Activated CD4-positive, alpha-beta T cell treated with anti-CD3 and anti-CD28 coated beads for 4 hours (primary cell): ENCODE measurements at regions not wholly inside any gene's neighbourhood (a gene's known extent, or its start where the extent isn't known, plus 50 kb on each side); places are given as distances from the start of the nearest gene placed in this dataset.
"Not testable (repeated sequence)": the region's sequence is repeated elsewhere in the genome, so short reads cannot be mapped to it uniquely, and the experiment has no call there.

Experiments
- DNase-seq, 2 donors: peaks; one replicate each; pipeline ENCODE4 v3.0.0-alpha.2; 2020

DNA sequence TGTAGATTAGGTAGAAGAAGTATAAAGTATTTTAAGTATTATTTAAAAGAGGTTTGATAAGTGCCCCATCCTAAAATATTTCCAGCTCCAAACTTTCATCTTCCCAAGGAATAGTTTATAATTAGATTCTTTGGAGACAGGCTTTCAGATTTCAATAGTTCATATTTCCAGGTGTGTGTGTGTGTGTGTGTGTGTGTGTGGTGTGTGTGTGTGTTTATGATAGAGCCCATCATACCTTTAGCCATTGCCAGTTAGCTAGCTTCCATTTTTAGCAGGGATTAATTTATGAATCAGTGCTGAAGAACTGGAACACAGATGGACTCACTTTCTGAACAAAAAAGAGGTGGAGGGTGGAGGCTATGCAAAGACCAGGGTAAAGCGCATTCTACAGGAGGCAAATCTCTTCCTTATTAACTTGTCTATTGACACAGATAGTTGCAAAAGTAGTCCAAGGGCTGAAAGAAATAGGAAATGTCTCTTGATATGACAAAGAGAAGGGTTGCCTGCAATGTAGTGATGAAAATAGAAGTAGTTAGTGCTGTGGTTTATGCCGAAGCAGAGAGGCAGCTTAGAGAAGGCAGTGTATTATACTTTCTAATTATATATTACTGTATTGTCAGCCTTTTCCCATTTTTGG is 301.1 kb downstream of the MAN2A1 start:
- DNase-seq: no peak

DNA sequence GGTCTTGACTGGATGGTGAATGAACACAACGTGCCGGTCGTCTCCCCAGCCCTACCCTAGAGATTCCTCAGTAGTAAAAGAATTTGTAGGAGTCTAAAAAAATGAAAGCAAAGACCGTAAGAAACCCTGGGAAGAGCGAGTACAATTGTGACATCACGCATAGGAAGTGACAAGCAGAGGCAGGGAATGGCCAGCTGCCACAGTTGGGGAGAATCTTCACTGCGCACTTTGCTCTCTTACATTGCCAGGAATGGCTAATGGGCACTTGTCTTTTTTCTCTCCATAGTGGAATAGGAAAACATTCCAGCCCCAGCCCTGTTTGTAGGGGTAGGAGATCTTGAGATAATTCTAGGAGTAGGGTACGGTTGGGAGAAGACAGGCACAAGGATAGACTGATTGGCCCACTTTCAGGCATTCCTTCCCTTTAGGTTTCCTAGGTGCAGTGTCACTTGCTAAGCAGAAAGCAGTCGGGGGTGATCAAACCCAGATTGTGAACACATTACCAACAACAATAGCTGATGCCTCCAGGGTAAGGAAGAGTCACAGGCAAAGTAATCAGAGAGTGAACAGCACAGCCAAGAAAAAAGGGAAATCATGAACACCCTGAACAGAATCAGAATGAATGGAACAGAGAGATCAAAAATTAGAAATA is 302.7 kb downstream of the MAN2A1 start:
- DNase-seq: no peak

DNA sequence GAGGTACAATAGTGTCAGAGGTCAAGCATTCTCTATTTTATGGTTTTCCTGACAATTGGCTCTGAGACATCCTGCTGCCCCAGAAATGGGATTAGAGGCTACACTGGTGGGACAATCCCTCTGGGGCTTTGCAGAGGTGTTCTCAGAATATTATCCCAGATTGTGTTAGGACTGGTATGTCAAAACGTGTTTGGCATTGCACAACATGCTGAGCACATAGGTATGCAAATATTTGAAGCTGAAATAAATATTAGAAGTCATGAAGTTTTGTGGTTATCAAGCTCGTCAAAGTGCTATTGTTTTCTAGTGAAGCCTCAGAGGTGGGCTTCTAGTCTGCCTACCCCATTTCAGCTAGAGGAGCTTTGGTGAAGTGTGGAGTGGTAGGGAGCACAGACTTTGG is 304.4 kb downstream of the MAN2A1 start:
- no peak for DNase-seq

DNA sequence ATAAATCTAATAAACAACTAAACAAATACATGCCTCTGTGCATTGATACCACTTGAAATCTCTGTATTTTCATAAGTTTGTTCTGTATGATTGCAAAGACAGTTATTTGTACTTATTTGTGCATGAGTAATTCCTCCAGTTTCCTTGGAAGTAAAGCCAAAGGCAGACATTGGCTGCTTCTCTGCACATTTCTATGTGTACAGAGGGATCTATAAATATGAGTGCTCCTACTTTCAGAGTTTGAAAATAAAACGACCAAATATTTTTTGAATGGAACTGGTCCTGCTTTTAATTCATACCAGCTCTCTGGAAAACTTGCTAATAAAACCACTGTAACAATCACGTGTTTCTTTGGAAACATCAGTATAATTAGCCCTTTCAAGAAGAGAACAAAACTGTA is 306.5 kb downstream of the MAN2A1 start:
- DNase-seq: no peak

DNA sequence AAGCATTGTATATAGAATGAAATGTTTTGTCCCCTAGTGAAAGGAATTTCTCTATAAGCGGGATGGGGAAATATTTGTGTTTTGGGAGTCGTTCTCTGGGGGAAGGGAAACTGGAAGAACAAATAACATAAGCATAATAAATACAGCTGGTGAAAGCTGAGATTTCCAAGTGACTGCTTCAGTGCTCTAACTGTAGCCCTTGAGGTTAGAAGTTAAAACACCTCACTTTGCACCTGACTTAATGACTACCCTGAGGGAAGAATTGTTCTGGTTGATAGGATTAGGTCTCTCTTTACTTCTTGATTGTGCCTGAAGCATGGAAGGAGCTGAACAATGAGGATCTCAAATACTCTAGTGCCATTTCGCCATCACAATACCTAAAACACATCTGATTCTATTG is 307.4 kb downstream of the MAN2A1 start:
- no peak for DNase-seq

DNA sequence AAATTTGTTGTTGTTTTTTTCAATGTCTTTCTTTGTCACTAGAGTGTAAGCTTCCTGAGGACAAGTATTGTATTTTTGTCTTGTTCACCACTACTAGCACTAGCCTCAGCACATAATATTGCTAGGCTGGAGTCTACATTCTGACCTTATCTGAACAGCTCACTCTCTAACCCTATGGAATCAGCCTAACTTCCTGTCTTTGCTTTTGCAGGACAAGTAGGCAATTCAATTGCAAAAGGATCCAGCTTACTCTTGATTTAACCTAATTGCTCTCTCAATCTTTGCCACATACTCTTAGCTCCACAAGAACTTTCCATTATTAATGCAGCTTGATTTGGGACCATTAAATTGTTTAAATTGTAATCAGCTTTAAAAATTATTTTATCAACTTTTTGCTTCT is 308.5 kb downstream of the MAN2A1 start:
- DNase-seq: no peak

DNA sequence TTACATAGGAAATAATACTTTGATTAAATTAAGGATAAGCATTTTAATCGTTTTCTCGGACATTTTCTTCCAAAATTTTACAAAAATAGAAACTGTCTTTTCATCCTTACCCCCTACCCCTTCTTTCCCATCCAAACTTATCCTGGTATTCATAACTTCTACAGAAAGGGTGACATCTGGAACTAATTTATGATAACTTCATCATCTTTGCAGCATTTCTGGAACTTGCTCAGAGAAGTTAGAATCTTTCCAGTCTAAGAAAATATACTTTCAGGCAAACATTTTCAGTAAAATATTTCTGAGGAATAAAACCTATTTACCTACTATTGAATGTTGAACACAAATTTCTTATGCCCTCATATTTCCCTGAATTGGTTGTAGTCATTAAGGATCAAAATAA is 309.0 kb downstream of the MAN2A1 start:
- no peak for DNase-seq

DNA sequence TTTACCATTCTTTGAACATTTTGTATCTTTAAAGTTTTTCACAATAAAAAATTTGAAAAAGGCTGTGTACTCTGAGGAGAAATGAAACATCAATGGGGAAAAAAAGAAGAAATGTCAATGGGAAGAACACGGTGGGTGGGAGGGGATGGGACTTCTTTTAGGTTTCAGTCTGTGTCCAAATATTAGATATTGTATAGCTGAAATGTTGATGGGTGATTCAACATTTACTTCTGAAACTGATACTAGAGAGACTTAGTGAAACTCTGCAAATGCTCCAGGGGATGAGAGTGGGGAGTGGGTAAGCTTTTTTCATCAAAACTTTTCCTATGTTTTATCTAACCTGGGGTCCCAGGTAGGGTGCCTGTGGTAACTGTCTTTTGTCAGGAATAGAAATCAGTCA is 311.9 kb downstream of the MAN2A1 start:
- no peak for DNase-seq

DNA sequence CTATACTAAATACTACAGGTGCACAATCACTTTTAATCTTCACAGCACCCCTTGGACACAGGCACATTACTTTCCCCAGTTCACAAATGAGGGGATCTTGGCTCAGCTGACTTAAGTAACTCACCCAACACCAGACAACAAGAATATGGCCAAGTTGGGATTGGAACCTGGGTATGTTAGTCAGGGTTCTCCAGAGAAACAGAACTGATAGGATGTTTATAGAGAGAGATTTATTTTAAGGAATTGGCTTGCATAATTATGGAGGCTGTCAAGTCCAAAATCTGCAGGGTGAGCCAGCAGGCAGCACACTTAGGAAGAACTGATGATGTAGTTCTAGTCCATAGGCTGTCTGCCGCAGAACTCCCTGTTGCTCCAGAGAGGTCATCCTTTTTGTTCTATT is 312.9 kb downstream of the MAN2A1 start:
- no peak for DNase-seq

DNA sequence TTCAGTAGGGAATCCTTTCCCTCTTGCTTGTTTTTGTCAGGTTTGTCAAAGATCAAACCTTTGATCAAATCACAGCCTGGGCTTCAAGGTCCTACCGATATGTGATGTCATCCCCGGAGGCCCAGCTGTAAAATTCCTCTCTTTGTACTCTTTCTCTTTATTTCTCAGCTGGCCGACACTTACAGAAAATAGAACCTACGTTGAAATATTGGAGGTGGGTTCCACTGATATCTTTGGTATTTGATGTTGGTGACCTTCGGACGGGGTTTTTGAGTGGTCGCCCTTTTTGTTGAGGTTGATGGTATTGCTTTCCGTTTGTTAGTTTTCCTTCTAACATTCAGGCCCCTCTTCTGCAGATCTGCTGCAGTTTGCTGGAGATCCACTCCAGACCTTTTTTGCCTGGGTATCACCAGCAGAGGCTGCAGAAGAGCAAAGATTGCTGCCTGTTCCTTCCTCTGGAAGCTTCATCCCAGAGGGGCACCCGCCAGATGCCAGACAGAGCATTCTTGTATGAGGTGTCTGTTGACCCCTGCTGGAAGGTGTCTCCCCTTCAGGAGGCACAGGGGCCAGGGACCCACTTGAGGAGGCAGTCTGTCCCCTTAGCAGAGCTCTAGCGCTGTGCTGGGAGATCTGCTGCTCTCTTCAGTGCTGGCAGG is 316.3 kb downstream of the MAN2A1 start:
- DNase-seq: not testable (repeated sequence)

DNA sequence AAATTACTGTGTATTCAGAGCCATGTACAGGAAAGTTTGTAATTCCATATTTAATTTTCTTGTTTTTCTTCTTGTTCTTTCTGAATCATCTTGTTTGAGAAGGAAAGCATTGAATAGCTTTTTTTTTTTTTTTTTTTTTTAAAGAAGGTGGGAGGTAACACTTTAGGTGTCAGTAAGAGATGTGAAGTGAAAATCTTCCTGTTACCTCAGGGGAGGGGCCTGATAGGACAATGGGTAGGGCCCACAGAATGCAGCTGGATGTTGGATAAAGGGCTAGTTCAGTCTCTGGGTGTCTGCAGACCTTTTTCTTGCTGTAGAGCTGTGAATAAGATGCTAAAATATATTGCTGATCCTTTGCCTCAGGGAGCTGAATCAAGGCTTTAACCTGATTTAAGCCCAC is 317.4 kb downstream of the MAN2A1 start:
- no peak for DNase-seq

DNA sequence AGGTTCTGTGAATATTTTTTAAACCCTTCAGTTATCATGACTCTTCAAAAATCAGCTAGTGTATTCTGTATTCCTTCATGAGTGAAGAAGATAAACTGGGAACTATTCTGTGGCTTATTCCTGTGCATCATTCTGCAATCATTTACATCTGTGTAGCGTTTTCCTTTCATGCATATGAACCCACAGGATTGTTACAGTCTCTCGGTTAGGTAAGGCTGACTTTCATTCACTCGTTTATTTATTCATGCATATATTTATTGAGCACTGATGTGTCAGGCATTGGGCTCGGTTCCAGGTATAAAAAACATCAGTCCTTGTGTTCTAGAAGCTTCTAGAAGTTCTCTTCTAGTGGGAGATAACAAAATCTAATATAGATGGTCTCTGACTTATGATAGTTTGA is 318.4 kb downstream of the MAN2A1 start:
- no peak for DNase-seq

DNA sequence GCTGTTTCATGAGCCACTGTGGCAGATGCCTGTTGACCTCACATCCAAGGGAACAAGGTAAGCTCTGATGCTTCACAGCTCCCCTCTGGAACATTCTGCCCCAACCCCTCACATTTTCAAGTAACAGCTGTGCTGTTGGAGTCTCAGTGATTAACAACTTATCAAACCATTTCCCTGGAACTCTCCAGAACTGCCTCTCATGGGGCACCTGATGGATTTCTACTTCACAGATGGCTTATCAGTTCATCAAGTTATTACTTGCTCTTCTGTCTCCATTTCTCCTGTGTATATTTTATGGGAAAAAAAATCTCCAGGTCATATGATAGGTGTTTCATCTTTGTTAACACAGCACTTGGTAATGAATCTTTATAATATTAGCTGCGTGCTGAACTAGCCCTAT is 322.4 kb downstream of the MAN2A1 start:
- no peak for DNase-seq

DNA sequence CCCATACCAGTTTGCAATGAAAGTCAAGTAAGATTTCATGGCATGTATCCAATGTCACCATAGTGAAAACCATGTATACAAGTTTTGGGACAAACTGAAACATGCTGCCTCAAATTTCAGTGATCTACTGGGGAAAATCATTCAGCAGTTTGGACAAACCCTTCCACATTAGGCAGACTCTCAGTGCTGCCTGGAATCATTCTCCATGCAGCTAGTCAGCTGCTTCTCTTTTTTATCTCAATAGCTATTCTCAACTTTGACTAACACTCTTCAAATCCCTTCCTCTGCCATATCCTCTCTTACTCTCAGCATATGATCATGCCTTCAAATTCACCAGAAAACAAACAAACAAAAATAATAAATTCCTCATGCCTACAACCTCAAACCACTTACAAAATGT is 323.3 kb downstream of the MAN2A1 start:
- DNase-seq: no peak

DNA sequence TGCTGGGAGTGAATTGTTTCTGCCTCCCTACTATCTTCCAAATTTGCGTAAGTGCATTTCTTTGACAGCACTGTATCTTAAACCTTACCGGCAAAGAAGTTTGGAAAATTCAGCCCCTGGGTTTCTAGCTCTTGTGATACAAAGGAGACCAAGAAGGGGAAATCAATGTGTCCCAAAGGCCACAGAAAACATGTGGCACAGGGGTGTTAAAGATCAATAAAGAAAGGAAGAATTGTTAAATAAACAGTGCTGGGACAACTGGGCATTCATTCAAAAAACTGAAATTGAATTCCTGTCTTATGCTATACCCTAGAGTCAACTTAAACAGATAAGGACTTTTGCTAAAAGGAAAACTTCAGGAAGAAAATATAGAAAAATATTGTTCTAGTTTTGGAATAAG is 328.1 kb downstream of the MAN2A1 start:
- DNase-seq: no peak

DNA sequence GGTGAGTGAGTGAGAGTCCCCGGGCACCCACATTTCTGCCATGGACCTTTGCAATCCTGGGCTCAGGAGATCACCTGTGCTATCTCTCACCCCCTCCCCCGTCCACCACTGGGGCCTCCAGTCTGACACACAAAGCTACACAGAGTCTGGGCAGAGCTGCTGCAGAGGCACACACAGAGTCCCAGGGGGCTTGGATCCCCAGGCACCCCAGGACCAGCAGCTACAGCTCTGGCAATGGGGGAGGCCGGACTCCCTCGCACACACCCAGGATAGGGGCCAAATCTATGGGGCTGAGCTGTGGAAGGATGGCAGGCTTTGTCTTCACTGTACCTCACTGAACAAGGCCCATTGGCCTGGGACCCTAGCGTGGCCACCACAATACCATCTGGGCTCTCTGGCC is 328.8 kb downstream of the MAN2A1 start:
- DNase-seq: no peak

DNA sequence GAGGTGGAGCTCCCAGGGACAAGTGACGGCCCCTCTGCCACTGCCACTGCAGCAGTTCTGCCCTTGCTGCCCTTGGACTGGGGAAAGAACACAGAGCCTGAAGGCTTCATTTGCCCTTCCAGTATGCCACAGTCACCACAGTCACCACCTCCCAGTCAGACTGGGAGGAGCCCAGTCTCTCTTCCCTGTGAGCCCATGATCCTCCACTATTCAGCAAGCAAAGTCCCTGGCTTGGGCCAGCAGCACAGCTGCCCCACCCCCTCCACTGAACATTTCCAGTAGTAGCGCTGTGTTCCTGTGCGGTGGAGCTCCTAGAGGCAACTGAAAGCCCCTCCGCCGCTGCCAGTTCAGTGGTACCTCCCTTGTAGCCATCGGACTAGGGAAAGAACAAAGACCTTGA is 329.4 kb downstream of the MAN2A1 start:
- no peak for DNase-seq

DNA sequence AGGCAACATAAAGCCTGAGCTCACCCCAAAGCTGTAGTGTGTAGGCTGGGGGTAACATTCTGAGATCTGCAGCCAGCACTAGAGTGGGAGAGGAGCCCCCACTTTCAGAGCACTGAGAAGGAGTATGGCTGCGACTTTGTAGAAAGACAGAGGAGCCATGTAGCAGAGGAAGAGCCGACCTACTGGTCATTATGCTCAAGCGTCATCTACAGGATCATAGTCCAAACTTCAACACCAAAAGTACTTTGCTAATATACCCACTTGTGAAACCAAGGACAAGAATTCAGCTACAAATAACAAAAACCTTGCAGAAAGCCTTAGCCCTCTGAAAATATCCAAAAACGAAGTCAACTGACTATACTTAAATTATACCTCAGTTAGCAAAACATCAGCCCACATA is 330.1 kb downstream of the MAN2A1 start:
- DNase-seq: no peak

DNA sequence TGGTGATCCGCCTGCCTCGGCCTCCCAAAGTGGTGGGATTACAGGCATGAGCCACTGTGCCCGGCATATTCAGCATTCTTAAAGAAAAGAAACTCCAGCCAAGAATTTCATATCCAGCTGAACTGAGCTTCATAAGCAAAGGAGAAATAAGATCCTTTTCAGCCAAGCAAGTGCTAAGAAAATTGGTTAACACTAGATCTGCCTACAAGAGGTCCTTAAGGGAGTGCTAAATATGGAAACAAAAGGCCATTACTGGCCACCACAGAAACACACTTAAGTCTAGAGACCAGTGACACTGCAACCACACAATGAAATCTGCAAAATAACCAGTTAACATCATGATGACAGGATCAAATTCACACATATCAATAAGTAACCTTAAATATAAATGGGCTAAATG is 331.5 kb downstream of the MAN2A1 start:
- DNase-seq: no peak

DNA sequence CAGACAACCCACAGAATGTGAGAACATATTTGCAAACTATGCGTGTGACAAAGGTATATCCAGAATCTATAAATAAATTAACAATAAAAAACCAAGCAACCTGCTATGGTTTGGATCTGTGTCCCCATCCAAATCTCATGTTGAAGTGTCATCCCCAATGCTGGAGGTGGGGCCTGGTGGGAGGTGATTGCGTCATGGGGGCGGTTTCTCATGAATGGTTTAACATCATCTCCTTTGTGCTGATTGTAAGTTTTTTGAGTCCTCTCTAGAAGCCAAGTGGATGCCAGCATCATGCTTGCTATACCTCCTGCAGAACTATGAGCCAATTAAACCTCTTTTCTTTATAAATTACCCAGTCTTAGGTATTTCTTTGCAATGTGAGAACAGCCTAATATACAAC is 335.4 kb downstream of the MAN2A1 start:
- no peak for DNase-seq

DNA sequence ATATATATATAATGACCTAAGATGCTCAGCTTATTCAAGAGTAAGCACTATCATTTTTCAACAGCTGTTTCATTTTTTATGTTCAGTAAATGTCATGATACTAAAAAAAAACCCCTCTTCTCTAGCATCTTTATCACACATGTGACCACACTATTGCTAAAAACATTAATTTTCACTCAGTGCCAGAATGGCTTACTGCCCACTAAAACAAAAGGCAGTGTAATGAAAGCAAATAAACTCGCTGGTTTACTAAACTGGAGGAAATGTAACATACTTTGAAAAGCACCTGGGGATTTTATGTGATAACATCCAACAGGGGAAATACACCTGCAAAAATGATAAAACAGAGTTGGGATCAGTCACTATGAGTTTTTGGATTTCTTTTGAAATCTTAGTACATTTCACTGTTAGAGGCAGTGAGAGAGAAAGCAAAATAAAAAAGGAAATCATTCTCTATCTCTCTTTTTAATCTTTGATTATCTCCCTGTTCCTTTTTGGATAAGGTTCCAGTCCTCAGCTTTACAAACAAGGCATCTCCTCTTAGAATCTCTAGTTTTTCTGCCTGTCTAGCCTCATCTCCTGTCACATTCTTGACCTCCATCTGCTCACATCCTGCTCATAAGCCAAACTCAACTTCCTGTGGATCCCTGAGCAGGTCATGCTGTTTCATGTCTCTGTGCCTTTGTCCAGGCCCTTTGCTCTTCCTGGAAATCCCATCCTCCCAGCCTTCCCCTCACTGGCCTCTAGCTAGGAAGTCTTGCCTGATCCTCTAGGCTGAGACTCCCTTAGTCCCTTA is 338.0 kb downstream of the MAN2A1 start:
- no peak for DNase-seq

DNA sequence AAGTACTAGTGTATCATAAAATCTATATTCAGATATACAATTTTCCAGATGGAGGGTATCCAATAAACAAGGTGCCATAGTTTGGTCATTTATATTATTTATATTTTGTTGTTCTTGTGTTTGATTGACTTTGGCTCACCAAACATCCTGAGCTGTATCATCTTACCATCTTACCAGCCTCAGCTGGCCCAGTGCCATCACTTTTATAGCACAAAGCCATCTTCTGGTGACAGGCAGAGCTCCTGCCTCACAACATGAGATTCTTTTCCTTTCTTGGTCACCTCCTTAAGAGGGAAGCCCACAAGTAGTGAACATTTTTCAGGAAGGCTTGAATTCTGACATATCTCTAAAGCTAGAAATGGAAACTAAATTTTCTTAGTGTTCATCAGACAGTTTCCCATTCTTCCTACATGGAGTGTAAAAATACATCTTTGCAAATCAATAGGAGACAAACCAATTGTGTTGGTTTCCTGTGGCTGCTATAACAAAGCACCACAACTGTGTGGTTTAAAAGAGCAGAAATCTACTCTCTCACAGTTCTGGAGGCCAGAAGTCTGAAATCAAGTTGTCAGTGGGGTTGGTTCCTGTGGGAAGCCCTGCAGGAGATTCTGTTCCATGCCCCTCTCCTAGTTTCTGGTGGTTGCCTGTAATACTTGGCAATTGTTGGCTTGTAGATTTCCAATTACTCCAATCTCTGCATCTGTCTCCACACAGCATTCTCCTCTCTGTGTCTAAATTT is 341.8 kb downstream of the MAN2A1 start:
- peak in 1 of 2 donors; percentile 8 for DNase-seq

DNA sequence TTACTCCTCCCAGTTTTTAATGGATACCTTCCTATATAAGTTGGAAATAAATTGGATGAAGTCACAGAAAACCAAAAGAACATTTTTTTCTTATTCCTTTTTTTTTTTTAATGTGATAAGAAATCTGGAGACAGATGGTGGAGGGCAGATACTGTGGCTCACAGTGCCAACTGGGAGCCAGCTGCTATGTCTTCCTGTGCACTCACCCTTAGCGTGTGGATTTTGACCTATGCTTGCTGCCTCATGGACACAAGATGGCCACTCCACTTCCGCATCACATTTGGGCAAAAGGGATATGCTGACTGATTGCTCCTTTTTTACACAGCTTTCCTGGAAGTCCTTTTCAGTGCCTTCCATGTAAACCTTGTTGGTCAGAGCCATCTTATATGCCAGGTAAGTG is 342.6 kb downstream of the MAN2A1 start:
- DNase-seq: no peak
